Body of pancreas (tissue), 4 donors: ENCODE measurements at regions not wholly inside any gene's neighbourhood (a gene's known extent, or its start where the extent isn't known, plus 50 kb on each side); places are given as distances from the start of the nearest gene placed in this dataset.

Experiments used
- ATAC-seq: fragments of 150-250 bp; one replicate; pipeline ENCODE4 v1.9.1; 2016
- DNase-seq, 4 donors: peaks; one replicate each; pipeline ENCODE4 v3.0.0-alpha.2; 2019
- H3K27ac ChIP-seq, 4 donors: fragments of 200-600 bp; sonication (generic); 1 replicate in 3 of 4; 2 replicates in 1 of 4; pipeline versions ENCODE4 v1.5.1 to v1.6.1; 2016 to 2019; ENCODE audit warnings: mild to moderate bottlenecking in 1 of 4, mixed read lengths in 1 of 4, moderate library complexity in 1 of 4
- H3K27me3 ChIP-seq, 2 donors: fragments of 200-600 bp; sonication (generic); one replicate each; pipeline ENCODE4 v1.6.0; 2016; ENCODE audit warnings: mild to moderate bottlenecking in 1 of 2
- H3K36me3 ChIP-seq, 2 donors: fragments of 200-600 bp; sonication (generic); replicated peaks in 1 of 2; 2 replicates each; pipeline ENCODE4 v1.5.1; 2016; ENCODE audit warnings: low read depth in 2 of 2; ENCODE audit not compliant: insufficient read depth in 1 of 2
- H3K4me1 ChIP-seq: fragments of 200-600 bp; sonication (generic); one replicate; pipeline ENCODE4 v1.6.0; 2016
- H3K4me3 ChIP-seq, 2 donors: fragments of 200-600 bp; sonication (generic); 1 replicate in 1 of 2; 2 replicates in 1 of 2; pipeline ENCODE4 v1.5.1; 2016 to 2019
- H3K9me3 ChIP-seq, 3 donors: fragments of 200-600 bp; sonication (generic); 1 replicate in 2 of 3; 2 replicates in 1 of 3; pipeline ENCODE4 v1.5.1; 2016
- CTCF ChIP-seq, 7 experiments: fragments of 450-650 bp in 4 of 7; fragments of 200-600 bp in 3 of 7; sonication (generic) in 3 of 7; IDR thresholded peaks; one replicate each; pipeline ENCODE4 v1.5.1; 2016 to 2019; ENCODE audit warnings: antibody characterized with exemption in 7 of 7
- POLR2A ChIP-seq, 3 donors: fragments of 450-650 bp; IDR thresholded peaks; one replicate each; pipeline ENCODE4 v1.6.1; 2016; ENCODE audit warnings: antibody characterized with exemption in 3 of 3, mild to moderate bottlenecking in 2 of 3
- WGBS, 2 donors: methylation state at CpG; one replicate each; pipeline ENCODE4 v1.1.5; 2017; 5-methylcytosine and 5-hydroxymethylcytosine counted together
- intact Hi-C: fragments of 100-400 bp; cut with DNase I; formaldehyde crosslinking; loops from one replicate; pipeline ENCODE4 v1.15.1; 2023

DNA sequence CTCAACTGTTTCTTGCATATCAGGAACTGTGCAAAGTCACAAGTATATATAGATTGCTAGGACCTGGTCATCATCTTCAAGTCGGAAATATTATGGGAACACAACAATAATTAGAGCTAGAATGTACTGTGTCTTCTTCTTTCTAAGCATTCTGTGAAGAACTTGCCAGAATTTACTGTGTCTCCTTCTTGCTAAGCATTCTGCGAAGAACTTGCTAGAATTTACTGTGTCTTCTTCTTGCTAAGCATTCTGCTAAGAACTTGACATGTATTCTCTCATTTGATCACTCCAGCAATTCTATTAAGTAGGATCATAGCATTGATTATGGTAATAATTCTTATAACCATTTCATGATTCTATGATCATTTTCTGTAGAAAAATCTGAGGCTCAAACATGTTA is 231.7 kb downstream of the FOXL1 start:
- Histone ChIP-seq H3K36me3 (no peaks in the 10 kb centered on the region), H3K27ac (no peak overlapping the region), H3K4me1 (no peaks in the 10 kb centered on the region), H3K27me3 (peaks cover 0 to 10% of the 10 kb centered on the region in 2 donors), H3K4me3 (no peak overlapping the region), H3K9me3 (no peaks in the 10 kb centered on the region)
- no peak for TF ChIP-seq POLR2A (IDR thresholded peaks at IDR 0.05)
- no peak for TF ChIP-seq CTCF (IDR thresholded peaks at IDR 0.05)
- intact Hi-C loops: no loop called here
- DNase-seq (no peak), ATAC-seq (no peak)
- WGBS, 2 donors: 61 to 65% methylated on average over 2 of the region's 2 CpGs

GRCh38 chr16:86812363-86812970 is 234.1 kb downstream of the FOXL1 start:
- ATAC-seq (no peak), DNase-seq (no peak)
- Histone ChIP-seq H3K36me3 (no peaks in the 10 kb centered on the region), H3K27ac (no peak overlapping the region), H3K27me3 (peaks cover 0 to 6% of the 10 kb centered on the region in 2 donors), H3K4me1 (no peaks in the 10 kb centered on the region), H3K9me3 (no peaks in the 10 kb centered on the region), H3K4me3 (no peak overlapping the region)
- intact Hi-C loops: no loop called here
- WGBS, 2 donors: 59 to 65% methylated on average over 2 of the region's 2 CpGs
- TF ChIP-seq CTCF (IDR thresholded peaks at IDR 0.05) (no peak), POLR2A (IDR thresholded peaks at IDR 0.05) (no peak)

GRCh38 chr16:86814256-86814655 is 235.9 kb downstream of the FOXL1 start:
- ATAC-seq: no peak
- H3K4me3 ChIP-seq: no peak overlapping the region
- DNase-seq: no peak
- no peaks in the 10 kb centered on the region for H3K36me3 ChIP-seq
- TF ChIP-seq CTCF (IDR thresholded peaks at IDR 0.05): no peak
- no peak for TF ChIP-seq POLR2A (IDR thresholded peaks at IDR 0.05)
- H3K4me1 ChIP-seq: peaks cover 6% of the 10 kb centered on the region
- no peaks in the 10 kb centered on the region for H3K9me3 ChIP-seq
- intact Hi-C loops: no loop called here
- H3K27me3 ChIP-seq: peaks cover 0 to 14% of the 10 kb centered on the region in 2 donors
- 67 to 73% methylated on average over 7 of the region's 7 CpGs for WGBS, 2 donors
- H3K27ac ChIP-seq: no peak overlapping the region

GRCh38 chr16:86816930-86817625 is 238.7 kb downstream of the FOXL1 start:
- DNase-seq: no peak
- ATAC-seq: no peak
- H3K27me3 ChIP-seq: peaks cover 0 to 24% of the 10 kb centered on the region in 2 donors

More at GRCh38 chr16:86816930-86817625, 238.7 kb downstream of the FOXL1 start:
- TF ChIP-seq POLR2A (IDR thresholded peaks at IDR 0.05): no peak
- no peak for TF ChIP-seq CTCF (IDR thresholded peaks at IDR 0.05)
- no peaks in the 10 kb centered on the region for H3K9me3 ChIP-seq
- intact Hi-C loops: no loop called here
- WGBS, 2 donors: 19 to 21% methylated on average over 9 of the region's 9 CpGs
- H3K36me3 ChIP-seq: no peaks in the 10 kb centered on the region
- H3K4me3 ChIP-seq: no peak overlapping the region
- peaks cover 8% of the 10 kb centered on the region for H3K4me1 ChIP-seq
- H3K27ac ChIP-seq: no peak overlapping the region
